ENCODE measurements at regions not wholly inside any gene's neighbourhood (a gene's known extent, or its start where the extent isn't known, plus 50 kb on each side); places are given as distances from the start of the nearest gene placed in this dataset.

GRCh38 chr5:171651102-171651501 is 134.5 kb upstream of the SMIM23 start:
- Histone ChIP-seq H3K36me3 (ENCODE audit: control insufficient read depth, insufficient read depth, low read length) (no peaks in the 10 kb centered on the region), H3K4me3 (ENCODE audit: low read depth in 2 of 2, low read length in 2 of 2) (no peak overlapping the region), H3K9me3 (ENCODE audit: control insufficient read depth, insufficient read depth, low read depth, low read length) (no peaks in the 10 kb centered on the region; the same call in 1 of the 2 replicates), H3K27ac (ENCODE audit: low read length) (no peak overlapping the region), H3K27me3 (ENCODE audit: control insufficient read depth, insufficient read depth, low read length) (no peaks in the 10 kb centered on the region), H3K4me1 (ENCODE audit: control insufficient read depth, insufficient read depth, low read length) (no peaks in the 10 kb centered on the region)
- CTCF ChIA-PET, result interaction anchor here (0.6 kb wide), 1 partner anchor 600 kb away, joined by 6 read pairs; no protein-coding TSS in a partner anchor
- DNase-seq (ENCODE audit: low read depth, low spot score) (no peak), ATAC-seq (no peak)
- POLR2A ChIA-PET, result no interaction called here
- no peak for TF ChIP-seq TCF7L2 (IDR thresholded peaks at IDR 0.05; ENCODE audit: low read depth, low read length)
- BruUV-seq (replicated peaks), result no TSS peak
- intact Hi-C loops (cut with micrococcal nuclease; ENCODE audit: unreplicated experiment), result no loop called here
- in situ Hi-C loops (cut with HindIII; ENCODE audit: low pct_unique_long_range_greater_than_20kb, low sequenced_read_pairs), result no loop called here

DNA sequence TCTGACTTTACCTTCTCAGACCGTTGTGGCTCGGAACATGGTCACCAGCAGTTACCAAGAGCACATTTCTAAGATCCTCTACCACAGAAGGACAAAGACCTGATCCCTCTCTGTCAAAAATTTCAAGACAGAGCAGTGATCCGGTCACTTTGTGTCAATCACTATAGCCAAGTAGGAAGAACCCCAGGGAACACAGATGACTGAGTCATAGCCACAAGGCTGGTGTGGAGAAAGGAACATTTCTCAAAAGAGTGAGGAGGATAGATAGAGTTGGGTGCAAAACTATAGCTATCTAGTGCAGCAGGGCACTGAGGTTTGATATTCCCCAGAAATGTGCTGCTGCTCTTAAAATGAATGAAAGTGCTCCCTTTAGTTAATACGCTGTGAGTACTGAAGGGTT is 130.7 kb upstream of the SMIM23 start:
- no peaks in the 10 kb centered on the region for H3K4me1 ChIP-seq (ENCODE audit: control insufficient read depth, insufficient read depth, low read length)
- in situ Hi-C loops (cut with HindIII; ENCODE audit: low pct_unique_long_range_greater_than_20kb, low sequenced_read_pairs) (no loop called here), intact Hi-C loops (cut with micrococcal nuclease; ENCODE audit: unreplicated experiment) (no loop called here)
- H3K27me3 ChIP-seq (ENCODE audit: control insufficient read depth, insufficient read depth, low read length), result no peaks in the 10 kb centered on the region
- no peak overlapping the region for H3K27ac ChIP-seq (ENCODE audit: low read length)
- TF ChIP-seq POLR2AphosphoS5 (IDR thresholded peaks at IDR 0.05; ENCODE audit: low read depth, low read length), result no peak
- TF ChIP-seq CTCF (IDR thresholded peaks at IDR 0.05), result no peak
- no peak for TF ChIP-seq SIN3A (IDR thresholded peaks at IDR 0.05; ENCODE audit: borderline replicate concordance, insufficient read depth, low read depth, low read length)
- no peak for TF ChIP-seq TCF7L2 (IDR thresholded peaks at IDR 0.05; ENCODE audit: low read depth, low read length)
- TF ChIP-seq REST (IDR thresholded peaks at IDR 0.05; ENCODE audit: insufficient read depth in 1 of 2, low read depth in 2 of 2, low read length in 1 of 2), result no peak
- no peaks in the 10 kb centered on the region; the same call in 1 of the 2 replicates for H3K9me3 ChIP-seq (ENCODE audit: control insufficient read depth, insufficient read depth, low read depth, low read length)
- POLR2A ChIA-PET, result interaction anchor here (0.6 kb wide), 1 partner anchor 99 kb away, joined by 6 read pairs; no protein-coding TSS in a partner anchor
- no peak for ATAC-seq
- DNase-seq (ENCODE audit: low read depth, low spot score), result no peak
- CTCF ChIA-PET, result no interaction called here
- H3K36me3 ChIP-seq (ENCODE audit: control insufficient read depth, insufficient read depth, low read length), result no peaks in the 10 kb centered on the region
- BruUV-seq (replicated peaks), result no TSS peak
- H3K4me3 ChIP-seq (ENCODE audit: low read depth in 2 of 2, low read length in 2 of 2), result no peak overlapping the region

DNA sequence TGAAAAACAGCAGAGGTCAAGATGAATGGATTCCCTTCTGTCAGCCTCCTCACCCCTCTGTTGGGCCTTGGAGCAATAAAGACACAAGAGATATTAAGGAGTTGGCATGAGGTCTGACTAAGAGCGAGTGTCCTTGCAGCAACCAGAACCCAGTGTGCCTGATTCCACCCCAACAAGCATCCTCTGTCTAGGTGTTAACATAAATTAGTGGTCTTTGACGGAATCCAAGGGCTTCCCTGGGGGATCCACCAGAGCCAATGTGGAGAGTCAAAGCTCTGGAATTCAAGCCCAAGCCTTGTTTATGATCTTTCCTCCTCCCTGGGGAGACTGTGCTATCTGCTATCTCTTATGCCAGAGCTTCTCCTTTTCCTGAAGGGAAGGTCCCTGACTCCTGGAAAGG is 128.1 kb upstream of the SMIM23 start:
- no peak overlapping the region for H3K4me3 ChIP-seq (ENCODE audit: low read depth in 2 of 2, low read length in 2 of 2)
- H3K9me3 ChIP-seq (ENCODE audit: control insufficient read depth, insufficient read depth, low read depth, low read length), result no peaks in the 10 kb centered on the region; the same call in 1 of the 2 replicates
- H3K27me3 ChIP-seq (ENCODE audit: control insufficient read depth, insufficient read depth, low read length), result no peaks in the 10 kb centered on the region
- BruUV-seq (replicated peaks), result no TSS peak
- H3K4me1 ChIP-seq (ENCODE audit: control insufficient read depth, insufficient read depth, low read length), result no peaks in the 10 kb centered on the region
- POLR2A ChIA-PET, result no interaction called here
- ATAC-seq (no peak), DNase-seq (ENCODE audit: low read depth, low spot score) (no peak)
- in situ Hi-C loops (cut with HindIII; ENCODE audit: low pct_unique_long_range_greater_than_20kb, low sequenced_read_pairs), result no loop called here
- no peaks in the 10 kb centered on the region for H3K36me3 ChIP-seq (ENCODE audit: control insufficient read depth, insufficient read depth, low read length)
- CTCF ChIA-PET, result no interaction called here
- no peak for TF ChIP-seq SIN3A (IDR thresholded peaks at IDR 0.05; ENCODE audit: borderline replicate concordance, insufficient read depth, low read depth, low read length)
- TF ChIP-seq TCF7L2 (IDR thresholded peaks at IDR 0.05; ENCODE audit: low read depth, low read length), result no peak
- TF ChIP-seq CTCF (IDR thresholded peaks at IDR 0.05), result no peak
- TF ChIP-seq POLR2AphosphoS5 (IDR thresholded peaks at IDR 0.05; ENCODE audit: low read depth, low read length), result no peak
- no peak for TF ChIP-seq REST (IDR thresholded peaks at IDR 0.05; ENCODE audit: insufficient read depth in 1 of 2, low read depth in 2 of 2, low read length in 1 of 2)
- intact Hi-C loops (cut with micrococcal nuclease; ENCODE audit: unreplicated experiment), result no loop called here
- H3K27ac ChIP-seq (ENCODE audit: low read length), result no peak overlapping the region

All from Panc1 (cell line).